ENCODE measurements at regions not wholly inside any gene's neighbourhood (a gene's known extent, or its start where the extent isn't known, plus 50 kb on each side); places are given as distances from the start of the nearest gene placed in this dataset.

DNA sequence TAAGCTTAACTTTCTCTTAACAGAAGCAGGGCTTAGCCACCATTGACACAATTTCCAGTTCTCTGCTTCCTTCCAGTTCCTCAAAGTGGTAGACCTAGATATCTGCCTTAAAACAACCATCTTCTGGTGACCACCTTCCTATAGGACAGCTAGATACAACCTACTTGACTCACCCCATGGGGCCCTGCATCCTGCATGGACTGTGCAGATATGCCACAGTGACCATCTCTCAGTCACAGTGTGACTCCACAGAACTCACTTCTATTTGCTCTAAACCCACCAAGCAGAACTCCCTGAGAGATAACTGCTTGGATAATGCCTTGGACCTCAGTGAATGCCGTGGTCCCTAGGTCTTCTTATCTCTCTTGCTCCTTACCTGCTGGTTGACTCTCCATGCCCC lies 621.6 kb downstream of the IQCM start:
- no peaks in the 10 kb centered on the region for H3K4me1 ChIP-seq (ENCODE audit: control insufficient read depth, extremely low read depth, insufficient read depth, low read length)
- no peak overlapping the region for H2AFZ ChIP-seq (ENCODE audit: control insufficient read depth, low read length)
- H3K79me2 ChIP-seq (ENCODE audit: control insufficient read depth, insufficient read depth, low read length) = no peaks in the 10 kb centered on the region
- dilution Hi-C loops (cut with MboI; ENCODE audit: extremely low pct_ligation_motif_present, low sequenced_read_pairs) = no loop called here
- no peaks in the 10 kb centered on the region for H3K36me3 ChIP-seq (ENCODE audit: control insufficient read depth in 2 of 2, extremely low read depth in 1 of 2, insufficient read depth in 2 of 2, low read length in 2 of 2)
- H3K9me1 ChIP-seq (ENCODE audit: control insufficient read depth, extremely low read depth, insufficient read depth, low read length) = no peaks in the 10 kb centered on the region
- no peak for DNase-seq (ENCODE audit: low read depth, low spot score)
- H3K27me3 ChIP-seq (ENCODE audit: control insufficient read depth, extremely low read depth, insufficient read depth, low read length) = no peaks in the 10 kb centered on the region
- no peak overlapping the region for H3K9ac ChIP-seq (ENCODE audit: control insufficient read depth, extremely low read depth, insufficient read depth, low read length)
- H3K9me3 ChIP-seq (ENCODE audit: control insufficient read depth, low read depth, low read length) = no peaks in the 10 kb centered on the region
- no peak for TF ChIP-seq CTCF (optimal IDR thresholded peaks at IDR 0.05 in 1 of 3, IDR thresholded peaks at IDR 0.05 in 1 of 3, conservative IDR thresholded peaks at IDR 0.05 in 1 of 3; ENCODE audit: extremely low read depth in 1 of 3, insufficient read depth in 2 of 3, low read length in 3 of 3)
- no peak for TF ChIP-seq EZH2 (IDR thresholded peaks at IDR 0.05; ENCODE audit: low read length)
- FAIRE-seq = no peak
- no peak overlapping the region for H3K4me3 ChIP-seq (ENCODE audit: control insufficient read depth in 2 of 3, extremely low read depth in 1 of 3, insufficient read depth in 2 of 3, low read depth in 1 of 3, low read length in 3 of 3)
- H3K4me2 ChIP-seq (ENCODE audit: control insufficient read depth, extremely low read depth, insufficient read depth, low read depth, low read length) = no peak overlapping the region
- no peaks in the 10 kb centered on the region for H4K20me1 ChIP-seq (ENCODE audit: control insufficient read depth, extremely low read depth, insufficient read depth, low read length)
- no peak overlapping the region for H3K27ac ChIP-seq (ENCODE audit: control insufficient read depth, insufficient read depth, low read length)

- no peaks in the 10 kb centered on the region for H4K20me1 ChIP-seq (ENCODE audit: control insufficient read depth, extremely low read depth, insufficient read depth, low read length)
- no peaks in the 10 kb centered on the region for H3K9me1 ChIP-seq (ENCODE audit: control insufficient read depth, extremely low read depth, insufficient read depth, low read length)
- TF ChIP-seq EZH2 (IDR thresholded peaks at IDR 0.05; ENCODE audit: low read length) = no peak
- TF ChIP-seq CTCF (optimal IDR thresholded peaks at IDR 0.05 in 1 of 3, IDR thresholded peaks at IDR 0.05 in 1 of 3, conservative IDR thresholded peaks at IDR 0.05 in 1 of 3; ENCODE audit: extremely low read depth in 1 of 3, insufficient read depth in 2 of 3, low read length in 3 of 3) = no peak
- no peak overlapping the region for H3K9ac ChIP-seq (ENCODE audit: control insufficient read depth, extremely low read depth, insufficient read depth, low read length)
- FAIRE-seq = no peak
- H3K9me3 ChIP-seq (ENCODE audit: control insufficient read depth, low read depth, low read length) = no peaks in the 10 kb centered on the region
- no peak overlapping the region for H3K27ac ChIP-seq (ENCODE audit: control insufficient read depth, insufficient read depth, low read length)
- no peaks in the 10 kb centered on the region for H3K79me2 ChIP-seq (ENCODE audit: control insufficient read depth, insufficient read depth, low read length)
- no peaks in the 10 kb centered on the region for H3K36me3 ChIP-seq (ENCODE audit: control insufficient read depth in 2 of 2, extremely low read depth in 1 of 2, insufficient read depth in 2 of 2, low read length in 2 of 2)
- DNase-seq (ENCODE audit: low read depth, low spot score) = no peak
- no peak overlapping the region for H2AFZ ChIP-seq (ENCODE audit: control insufficient read depth, low read length)
- no peaks in the 10 kb centered on the region for H3K4me1 ChIP-seq (ENCODE audit: control insufficient read depth, extremely low read depth, insufficient read depth, low read length)
- dilution Hi-C loops (cut with MboI; ENCODE audit: extremely low pct_ligation_motif_present, low sequenced_read_pairs) = no loop called here
- H3K27me3 ChIP-seq (ENCODE audit: control insufficient read depth, extremely low read depth, insufficient read depth, low read length) = no peaks in the 10 kb centered on the region
- H3K4me2 ChIP-seq (ENCODE audit: control insufficient read depth, extremely low read depth, insufficient read depth, low read depth, low read length) = no peak overlapping the region
- no peak overlapping the region for H3K4me3 ChIP-seq (ENCODE audit: control insufficient read depth in 2 of 3, extremely low read depth in 1 of 3, insufficient read depth in 2 of 3, low read depth in 1 of 3, low read length in 3 of 3)
These were observed 627.9 kb downstream of the IQCM start for GRCh38 chr4:149187726-149188125.
